OCI-LY1 (cell line): ENCODE measurements at regions not wholly inside any gene's neighbourhood (a gene's known extent, or its start where the extent isn't known, plus 50 kb on each side); places are given as distances from the start of the nearest gene placed in this dataset.

Experiments
- H2AFZ ChIP-seq: fragments of 200-600 bp; sonication (generic), shearing (Covaris generic); 2 replicates; pipeline ENCODE4 v1.6.0; 2014; ENCODE audit warnings: antibody characterized with exemption, mild to moderate bottlenecking, low read length
- H3F3A ChIP-seq: fragments of 200-600 bp; sonication (generic), shearing (Covaris generic); 2 replicates; pipeline ENCODE4 v1.6.0; 2014; ENCODE audit warnings: mild to moderate bottlenecking, antibody characterized with exemption, low read length, moderate library complexity; ENCODE audit not compliant: insufficient read depth
- H3K27ac ChIP-seq: fragments of 200-600 bp; sonication (generic); 2 replicates; pipeline ENCODE4 v1.5.1; 2014; ENCODE audit warnings: low read length, mixed run types, mild to moderate bottlenecking, low read depth; ENCODE audit not compliant: poor library complexity, severe bottlenecking
- H3K27me3 ChIP-seq: fragments of 200-600 bp; sonication (generic); 2 replicates; pipeline ENCODE4 v1.6.0; 2014; ENCODE audit warnings: antibody characterized with exemption, mild to moderate bottlenecking, low read length, moderate library complexity; ENCODE audit not compliant: insufficient read depth
- H3K36me3 ChIP-seq: fragments of 200-600 bp; sonication (generic); 2 replicates; pipeline ENCODE4 v1.6.1; 2014; ENCODE audit warnings: mild to moderate bottlenecking, antibody characterized with exemption, low read length, moderate library complexity, mixed read lengths; ENCODE audit not compliant: insufficient read depth
- H3K4me1 ChIP-seq: fragments of 200-600 bp; sonication (generic); 2 replicates; pipeline ENCODE4 v1.5.1; 2014; ENCODE audit warnings: mild to moderate bottlenecking, low read length, moderate library complexity; ENCODE audit not compliant: insufficient read depth, severe bottlenecking
- H3K4me2 ChIP-seq: fragments of 200-600 bp; sonication (generic), shearing (Covaris generic); 2 replicates; pipeline ENCODE4 v1.6.1; 2014; ENCODE audit warnings: low read length
- H3K4me3 ChIP-seq: fragments of 200-600 bp; sonication (generic); 2 replicates; pipeline ENCODE4 v1.5.1; 2014; ENCODE audit warnings: low read length, low read depth, mild to moderate bottlenecking, mixed read lengths; ENCODE audit not compliant: poor library complexity, severe bottlenecking
- H3K79me2 ChIP-seq: fragments of 200-600 bp; shearing (Covaris generic); 2 replicates; pipeline ENCODE4 v1.6.1; 2016; ENCODE audit warnings: mixed run types, low read length, mixed read lengths; ENCODE audit not compliant: insufficient read depth
- H3K9ac ChIP-seq: fragments of 200-600 bp; sonication (generic), shearing (Covaris generic); 2 replicates; pipeline ENCODE4 v1.6.1; 2014; ENCODE audit warnings: mild to moderate bottlenecking, low read length, mixed read lengths
- H3K9me2 ChIP-seq: fragments of 200-600 bp; sonication (generic), shearing (Covaris generic); 2 replicates; pipeline ENCODE4 v1.6.1; 2014; ENCODE audit warnings: low read depth, mild to moderate bottlenecking, low read length, mixed read lengths
- H3K9me3 ChIP-seq: fragments of 200-600 bp; shearing (Covaris generic); 2 replicates; pipeline ENCODE4 v1.6.1; 2014; ENCODE audit warnings: low read length, mixed read lengths
- H4K20me1 ChIP-seq: fragments of 200-600 bp; sonication (generic), shearing (Covaris generic); 2 replicates; pipeline ENCODE4 v1.6.0; 2016; ENCODE audit warnings: mild to moderate bottlenecking, low read length; ENCODE audit not compliant: insufficient read depth
- EZH2 ChIP-seq: fragments of 200-600 bp; sonication (generic), shearing (Covaris generic); IDR thresholded peaks from 2 replicates; pipeline ENCODE4 v1.8.0; 2017; ENCODE audit warnings: borderline replicate concordance, mixed run types, mild to moderate bottlenecking, antibody characterized with exemption, low read length, moderate library complexity, mixed read lengths
- TF ChIP-seq, protein P1 (sequence below): fragments of 200-600 bp; sonication (generic), shearing (Covaris generic); IDR thresholded peaks from 2 replicates; pipeline ENCODE4 v1.5.1; 2017; ENCODE audit warnings: mild to moderate bottlenecking, antibody characterized with exemption, low read length, moderate library complexity, mixed read lengths

DNA sequence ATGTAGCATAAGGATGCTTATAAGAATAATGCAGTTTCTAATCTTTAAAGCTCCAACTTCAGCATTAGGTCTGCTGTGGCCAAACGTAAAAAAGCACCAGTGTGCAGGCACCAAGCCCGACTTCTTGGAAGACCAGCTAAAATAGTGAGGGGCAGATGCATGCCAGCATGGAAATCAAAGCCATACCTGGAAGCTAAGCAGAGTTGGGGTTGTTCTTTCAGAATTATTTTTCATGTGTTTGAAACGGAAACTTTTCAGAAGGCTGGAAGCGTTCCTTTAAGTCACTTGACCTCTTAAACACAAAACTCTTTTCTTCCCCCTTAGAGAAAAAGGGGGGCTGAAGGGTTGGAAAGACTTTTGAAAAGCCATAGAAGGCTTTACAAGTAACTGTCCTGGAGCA, 329.2 kb upstream of the C1orf87 start:
- TF ChIP-seq EZH2, result no peak
- TF ChIP-seq, protein P1, sequence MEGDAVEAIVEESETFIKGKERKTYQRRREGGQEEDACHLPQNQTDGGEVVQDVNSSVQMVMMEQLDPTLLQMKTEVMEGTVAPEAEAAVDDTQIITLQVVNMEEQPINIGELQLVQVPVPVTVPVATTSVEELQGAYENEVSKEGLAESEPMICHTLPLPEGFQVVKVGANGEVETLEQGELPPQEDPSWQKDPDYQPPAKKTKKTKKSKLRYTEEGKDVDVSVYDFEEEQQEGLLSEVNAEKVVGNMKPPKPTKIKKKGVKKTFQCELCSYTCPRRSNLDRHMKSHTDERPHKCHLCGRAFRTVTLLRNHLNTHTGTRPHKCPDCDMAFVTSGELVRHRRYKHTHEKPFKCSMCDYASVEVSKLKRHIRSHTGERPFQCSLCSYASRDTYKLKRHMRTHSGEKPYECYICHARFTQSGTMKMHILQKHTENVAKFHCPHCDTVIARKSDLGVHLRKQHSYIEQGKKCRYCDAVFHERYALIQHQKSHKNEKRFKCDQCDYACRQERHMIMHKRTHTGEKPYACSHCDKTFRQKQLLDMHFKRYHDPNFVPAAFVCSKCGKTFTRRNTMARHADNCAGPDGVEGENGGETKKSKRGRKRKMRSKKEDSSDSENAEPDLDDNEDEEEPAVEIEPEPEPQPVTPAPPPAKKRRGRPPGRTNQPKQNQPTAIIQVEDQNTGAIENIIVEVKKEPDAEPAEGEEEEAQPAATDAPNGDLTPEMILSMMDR, result no peak
- no peaks in the 10 kb centered on the region for H3K36me3 ChIP-seq
- no peaks in the 10 kb centered on the region for H3K9me3 ChIP-seq
- H3K4me2 ChIP-seq, result no peak overlapping the region
- no peaks in the 10 kb centered on the region for H3F3A ChIP-seq
- no peak overlapping the region for H2AFZ ChIP-seq
- no peaks in the 10 kb centered on the region for H3K27me3 ChIP-seq
- H3K4me1 ChIP-seq, result no peaks in the 10 kb centered on the region
- H4K20me1 ChIP-seq, result no peaks in the 10 kb centered on the region
- no peak overlapping the region for H3K9ac ChIP-seq
- no peak overlapping the region for H3K27ac ChIP-seq
- H3K79me2 ChIP-seq, result no peaks in the 10 kb centered on the region
- H3K4me3 ChIP-seq, result no peak overlapping the region
- no peaks in the 10 kb centered on the region for H3K9me2 ChIP-seq

DNA sequence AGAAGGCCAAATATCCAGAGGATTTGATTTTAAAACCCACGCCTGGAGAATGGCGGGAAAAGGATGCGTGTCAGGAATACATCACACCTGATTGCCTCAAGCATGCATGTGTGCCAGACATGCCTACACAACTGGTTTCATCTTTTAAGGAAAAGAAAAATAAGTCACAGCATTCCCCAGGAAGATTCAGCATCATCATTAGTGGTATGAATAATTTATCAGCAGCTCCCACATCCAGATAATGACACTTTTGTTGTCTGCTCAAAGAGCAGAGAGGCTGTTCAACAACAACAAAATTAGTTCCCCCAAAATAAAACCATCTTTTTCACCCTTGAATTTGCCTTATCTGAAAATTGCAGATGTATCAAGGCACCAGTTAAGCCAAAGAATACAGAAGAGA, 328.6 kb upstream of the C1orf87 start:
- no peak overlapping the region for H2AFZ ChIP-seq
- no peak overlapping the region for H3K9ac ChIP-seq
- TF ChIP-seq, protein P1, result no peak
- no peak for TF ChIP-seq EZH2
- no peaks in the 10 kb centered on the region for H3K79me2 ChIP-seq
- H3K9me2 ChIP-seq, result no peaks in the 10 kb centered on the region
- H3K4me1 ChIP-seq, result no peaks in the 10 kb centered on the region
- no peak overlapping the region for H3K27ac ChIP-seq
- no peaks in the 10 kb centered on the region for H3K36me3 ChIP-seq
- no peaks in the 10 kb centered on the region for H3K27me3 ChIP-seq
- no peaks in the 10 kb centered on the region for H3K9me3 ChIP-seq
- no peak overlapping the region for H3K4me2 ChIP-seq
- no peaks in the 10 kb centered on the region for H3F3A ChIP-seq
- no peak overlapping the region for H3K4me3 ChIP-seq
- no peaks in the 10 kb centered on the region for H4K20me1 ChIP-seq

DNA sequence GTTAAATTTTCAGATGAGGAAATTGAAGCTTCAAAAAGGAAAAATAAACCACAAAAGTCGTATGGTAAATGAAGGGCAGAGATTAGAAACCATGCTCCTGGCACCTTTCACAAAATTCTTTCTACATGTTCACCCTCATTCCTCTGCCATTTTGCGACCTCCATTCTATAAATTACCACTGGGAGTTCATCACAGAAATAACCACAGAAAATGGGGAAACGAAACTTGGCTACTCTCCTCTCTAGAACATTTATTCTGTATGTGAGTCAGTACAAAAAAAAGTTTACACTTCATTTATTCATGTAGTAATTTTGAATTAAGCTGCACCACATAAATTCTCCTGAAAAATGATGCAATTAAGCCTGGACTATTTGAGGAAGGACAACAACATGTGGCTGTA, 320.9 kb upstream of the C1orf87 start:
- no peak overlapping the region for H3K4me3 ChIP-seq
- no peaks in the 10 kb centered on the region for H3K79me2 ChIP-seq
- no peak overlapping the region for H3K4me2 ChIP-seq
- H3K9ac ChIP-seq, result no peak overlapping the region
- TF ChIP-seq EZH2, result no peak
- TF ChIP-seq, protein P1, result no peak
- H3K4me1 ChIP-seq, result no peaks in the 10 kb centered on the region
- no peaks in the 10 kb centered on the region for H3K27me3 ChIP-seq
- H2AFZ ChIP-seq, result no peak overlapping the region
- H3F3A ChIP-seq, result no peaks in the 10 kb centered on the region
- no peaks in the 10 kb centered on the region for H4K20me1 ChIP-seq
- no peaks in the 10 kb centered on the region for H3K9me3 ChIP-seq
- no peak overlapping the region for H3K27ac ChIP-seq
- no peaks in the 10 kb centered on the region for H3K9me2 ChIP-seq
- no peaks in the 10 kb centered on the region for H3K36me3 ChIP-seq
